ENCODE measurements at regions not wholly inside any gene's neighbourhood (a gene's known extent, or its start where the extent isn't known, plus 50 kb on each side); places are given as distances from the start of the nearest gene placed in this dataset.

DNA sequence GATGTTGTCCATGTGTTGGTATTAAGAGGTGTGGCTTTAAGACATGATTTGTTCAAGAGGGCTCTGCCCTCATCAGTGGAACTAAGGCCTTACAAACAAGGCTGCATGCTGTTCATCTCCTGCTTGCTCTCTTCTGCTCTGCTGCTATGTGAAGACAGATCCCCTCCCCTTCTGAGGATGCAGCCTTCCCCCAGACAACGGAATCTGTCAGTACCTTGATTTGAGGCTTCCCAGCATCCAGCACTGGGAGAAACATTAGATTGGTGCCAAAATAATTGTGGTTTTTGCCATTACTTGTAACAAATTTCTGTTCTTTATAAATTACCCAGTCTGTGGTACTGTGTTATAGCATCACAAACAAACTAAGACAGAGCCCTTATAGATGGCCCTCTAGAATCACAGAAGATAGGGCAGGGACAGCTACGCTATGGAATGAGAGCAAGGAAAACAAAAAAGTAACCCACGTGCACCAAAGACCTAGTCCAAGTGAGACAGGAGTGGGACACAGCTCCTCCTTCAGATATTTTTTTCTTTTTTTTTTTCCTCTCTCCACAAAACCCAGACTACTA lies 151.5 kb upstream of the RXFP2 start:
- 87% methylated on average over 2 of the region's 3 CpGs for WGBS (ENCODE audit: insufficient coverage)
- no peaks in the 10 kb centered on the region for H3K4me1 ChIP-seq (ENCODE audit: control insufficient read depth in 1 of 2, insufficient read depth in 2 of 2, low read length in 2 of 2)
- no peak for DNase-seq

DNA sequence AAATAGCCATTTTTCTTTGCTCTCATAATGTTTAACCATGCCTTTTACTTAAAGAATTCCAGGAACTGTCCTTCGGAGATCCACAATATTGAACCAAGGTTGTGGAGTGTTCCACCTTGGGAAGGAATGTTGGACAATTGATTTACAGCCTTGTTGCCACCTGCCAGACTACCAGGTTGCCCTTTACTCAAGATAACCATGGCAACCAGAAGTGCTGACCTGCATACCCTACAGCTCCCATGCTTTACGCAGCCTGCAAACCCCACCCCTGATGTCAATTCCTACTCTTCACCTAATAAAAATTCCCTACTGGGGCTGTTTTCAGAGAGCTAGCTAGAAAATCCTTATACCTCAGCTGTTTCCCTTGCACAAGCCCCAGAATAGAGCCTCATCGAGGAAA lies 151.0 kb upstream of the RXFP2 start:
- no peak overlapping the region for H3K4me3 Mint-ChIP-seq
- no peaks in the 10 kb centered on the region for H3K4me1 Mint-ChIP-seq
- intact Hi-C loops (cut with micrococcal nuclease): no loop called here
- TF ChIP-seq, protein P1, sequence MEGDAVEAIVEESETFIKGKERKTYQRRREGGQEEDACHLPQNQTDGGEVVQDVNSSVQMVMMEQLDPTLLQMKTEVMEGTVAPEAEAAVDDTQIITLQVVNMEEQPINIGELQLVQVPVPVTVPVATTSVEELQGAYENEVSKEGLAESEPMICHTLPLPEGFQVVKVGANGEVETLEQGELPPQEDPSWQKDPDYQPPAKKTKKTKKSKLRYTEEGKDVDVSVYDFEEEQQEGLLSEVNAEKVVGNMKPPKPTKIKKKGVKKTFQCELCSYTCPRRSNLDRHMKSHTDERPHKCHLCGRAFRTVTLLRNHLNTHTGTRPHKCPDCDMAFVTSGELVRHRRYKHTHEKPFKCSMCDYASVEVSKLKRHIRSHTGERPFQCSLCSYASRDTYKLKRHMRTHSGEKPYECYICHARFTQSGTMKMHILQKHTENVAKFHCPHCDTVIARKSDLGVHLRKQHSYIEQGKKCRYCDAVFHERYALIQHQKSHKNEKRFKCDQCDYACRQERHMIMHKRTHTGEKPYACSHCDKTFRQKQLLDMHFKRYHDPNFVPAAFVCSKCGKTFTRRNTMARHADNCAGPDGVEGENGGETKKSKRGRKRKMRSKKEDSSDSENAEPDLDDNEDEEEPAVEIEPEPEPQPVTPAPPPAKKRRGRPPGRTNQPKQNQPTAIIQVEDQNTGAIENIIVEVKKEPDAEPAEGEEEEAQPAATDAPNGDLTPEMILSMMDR (IDR thresholded peaks at IDR 0.05): no peak
- H3K4me1 ChIP-seq (ENCODE audit: control insufficient read depth in 1 of 2, insufficient read depth in 2 of 2, low read length in 2 of 2): no peaks in the 10 kb centered on the region
- no peaks in the 10 kb centered on the region for H3K79me2 ChIP-seq (ENCODE audit: insufficient read depth, low read length)
- no peaks in the 10 kb centered on the region for H3K27me3 ChIP-seq (ENCODE audit: control insufficient read depth in 2 of 2, insufficient read depth in 2 of 2, low read length in 2 of 2)
- no peak for DNase-seq
- peaks cover 0 to 5% (median 3%) of the 10 kb centered on the region in 3 donors for H3K27me3 Mint-ChIP-seq (ENCODE audit: low read depth in 3 of 3)
- H2AFZ ChIP-seq (ENCODE audit: insufficient read depth, low read depth, low read length, poor library complexity, severe bottlenecking): no peak overlapping the region
- H3K9me3 Mint-ChIP-seq: peaks cover 7 to 24% (median 18%) of the 10 kb centered on the region in 7 donors
- peaks cover 16 to 24% of the 10 kb centered on the region in 2 donors for H3K9me3 ChIP-seq (replicated peaks in 1 of 2; ENCODE audit: control insufficient read depth in 1 of 2, insufficient read depth in 1 of 2, low read length in 2 of 2)
- no peak overlapping the region for H3K27ac Mint-ChIP-seq
- H3K27ac ChIP-seq (ENCODE audit: low read depth in 1 of 2, low read length in 2 of 2): no peak overlapping the region
- no peak overlapping the region for H3K4me3 ChIP-seq (replicated peaks in 1 of 3; ENCODE audit: low read depth in 2 of 3, low read length in 3 of 3)
- H4K20me1 ChIP-seq (ENCODE audit: insufficient read depth, low read length): no peaks in the 10 kb centered on the region
- no peaks in the 10 kb centered on the region for H3K36me3 Mint-ChIP-seq
- H3K36me3 ChIP-seq (replicated peaks in 1 of 2; ENCODE audit: control insufficient read depth in 1 of 2, insufficient read depth in 2 of 2, low read length in 2 of 2): no peaks in the 10 kb centered on the region
- H3K9ac ChIP-seq (ENCODE audit: insufficient read depth, low read length, poor library complexity, severe bottlenecking): no peak overlapping the region
- no peak overlapping the region for H3K4me2 ChIP-seq (replicated peaks; ENCODE audit: extremely low read depth, low read length, poor library complexity, severe bottlenecking)
- WGBS (ENCODE audit: insufficient coverage): 100% methylated on average over 1 of the region's 3 CpGs

More for the DNA sequence above, 151.5 kb upstream of the RXFP2 start:
- peaks cover 0 to 5% (median 2%) of the 10 kb centered on the region in 3 donors for H3K27me3 Mint-ChIP-seq (ENCODE audit: low read depth in 3 of 3)
- Histone ChIP-seq H3K36me3 (replicated peaks in 1 of 2; ENCODE audit: control insufficient read depth in 1 of 2, insufficient read depth in 2 of 2, low read length in 2 of 2) (no peaks in the 10 kb centered on the region), H3K9me3 (replicated peaks in 1 of 2; ENCODE audit: control insufficient read depth in 1 of 2, insufficient read depth in 1 of 2, low read length in 2 of 2) (peaks cover 16 to 24% of the 10 kb centered on the region in 2 donors), H3K4me2 (replicated peaks; ENCODE audit: extremely low read depth, low read length, poor library complexity, severe bottlenecking) (no peak overlapping the region), H3K27ac (ENCODE audit: low read depth in 1 of 2, low read length in 2 of 2) (no peak overlapping the region), H3K79me2 (ENCODE audit: insufficient read depth, low read length) (no peaks in the 10 kb centered on the region), H2AFZ (ENCODE audit: insufficient read depth, low read depth, low read length, poor library complexity, severe bottlenecking) (no peak overlapping the region), H4K20me1 (ENCODE audit: insufficient read depth, low read length) (no peaks in the 10 kb centered on the region), H3K4me3 (replicated peaks in 1 of 3; ENCODE audit: low read depth in 2 of 3, low read length in 3 of 3) (no peak overlapping the region), H3K27me3 (ENCODE audit: control insufficient read depth in 2 of 2, insufficient read depth in 2 of 2, low read length in 2 of 2) (no peaks in the 10 kb centered on the region), H3K9ac (ENCODE audit: insufficient read depth, low read length, poor library complexity, severe bottlenecking) (no peak overlapping the region)
- H3K9me3 Mint-ChIP-seq: peaks cover 12 to 28% (median 22%) of the 10 kb centered on the region in 7 donors
- no peak overlapping the region for H3K4me3 Mint-ChIP-seq
- no peaks in the 10 kb centered on the region for H3K4me1 Mint-ChIP-seq
- no peak overlapping the region for H3K27ac Mint-ChIP-seq
- intact Hi-C loops (cut with micrococcal nuclease): no loop called here
- H3K36me3 Mint-ChIP-seq: no peaks in the 10 kb centered on the region
- TF ChIP-seq, protein P1 (IDR thresholded peaks at IDR 0.05): no peak
